ENCODE measurements at regions not wholly inside any gene's neighbourhood (a gene's known extent, or its start where the extent isn't known, plus 50 kb on each side); places are given as distances from the start of the nearest gene placed in this dataset.

- TF ChIP-seq CTCF (IDR thresholded peaks at IDR 0.05; ENCODE audit: borderline replicate concordance, insufficient read depth, low read depth, low read length), result no peak
- no peak overlapping the region for H3K4me3 ChIP-seq (ENCODE audit: low read depth, low read length)
Observed at GRCh38 chr1:63223426-63223825, 98.9 kb upstream of the FOXD3 start.

- TF ChIP-seq CTCF (IDR thresholded peaks at IDR 0.05; ENCODE audit: borderline replicate concordance, insufficient read depth, low read depth, low read length), result no peak
- H3K4me3 ChIP-seq (ENCODE audit: low read depth, low read length), result no peak overlapping the region
Observed at GRCh38 chr1:63230722-63231121, 91.6 kb upstream of the FOXD3 start.

GRCh38 chr1:63238721-63239120 is 83.6 kb upstream of the FOXD3 start:
- no peak overlapping the region for H3K4me3 ChIP-seq (ENCODE audit: low read depth, low read length)
- TF ChIP-seq CTCF (IDR thresholded peaks at IDR 0.05; ENCODE audit: borderline replicate concordance, insufficient read depth, low read depth, low read length), result no peak

GRCh38 chr1:63245186-63245585 is 77.2 kb upstream of the FOXD3 start:
- no peak overlapping the region for H3K4me3 ChIP-seq (ENCODE audit: low read depth, low read length)

GRCh38 chr1:63248216-63248615 is 74.2 kb upstream of the FOXD3 start:
- H3K4me3 ChIP-seq (ENCODE audit: low read depth, low read length), result no peak overlapping the region
- no peak for TF ChIP-seq CTCF (IDR thresholded peaks at IDR 0.05; ENCODE audit: borderline replicate concordance, insufficient read depth, low read depth, low read length)

More at GRCh38 chr1:63245186-63245585, 77.2 kb upstream of the FOXD3 start:
- no peak for TF ChIP-seq CTCF (IDR thresholded peaks at IDR 0.05; ENCODE audit: borderline replicate concordance, insufficient read depth, low read depth, low read length)

GRCh38 chr1:63255153-63255552 is 67.2 kb upstream of the FOXD3 start:
- no peak overlapping the region for H3K4me3 ChIP-seq (ENCODE audit: low read depth, low read length)
- no peak for TF ChIP-seq CTCF (IDR thresholded peaks at IDR 0.05; ENCODE audit: borderline replicate concordance, insufficient read depth, low read depth, low read length)

- TF ChIP-seq CTCF (IDR thresholded peaks at IDR 0.05; ENCODE audit: borderline replicate concordance, insufficient read depth, low read depth, low read length), result no peak
- no peak overlapping the region for H3K4me3 ChIP-seq (ENCODE audit: low read depth, low read length)
Observed at GRCh38 chr1:63261736-63262458, 60.5 kb upstream of the FOXD3 start.

All from GM12875 (cell line).